GM13976 (cell line): ENCODE measurements at regions not wholly inside any gene's neighbourhood (a gene's known extent, or its start where the extent isn't known, plus 50 kb on each side); places are given as distances from the start of the nearest gene placed in this dataset.

Source experiments
- DNase-seq: peaks from one replicate; pipeline ENCODE4 v3.0.0; 2012; ENCODE audit warnings: low spot score
- in situ Hi-C: fragments of 300-500 bp; cut with MboI; formaldehyde crosslinking; loops from one replicate; pipeline ENCODE4 v1.12.0; 2022; ENCODE audit warnings: low sequenced_read_pairs, mixed read lengths, inconsistent platforms; ENCODE audit not compliant: unreplicated experiment
- TF ChIP-seq, protein P1 (sequence below): IDR thresholded peaks from 2 replicates; pipeline ENCODE4 v1.5.1; 2012; ENCODE audit warnings: borderline replicate concordance, mild to moderate bottlenecking; ENCODE audit not compliant: insufficient read depth; ENCODE audit errors: extremely low read depth, missing control alignments, control extremely low read depth

DNA sequence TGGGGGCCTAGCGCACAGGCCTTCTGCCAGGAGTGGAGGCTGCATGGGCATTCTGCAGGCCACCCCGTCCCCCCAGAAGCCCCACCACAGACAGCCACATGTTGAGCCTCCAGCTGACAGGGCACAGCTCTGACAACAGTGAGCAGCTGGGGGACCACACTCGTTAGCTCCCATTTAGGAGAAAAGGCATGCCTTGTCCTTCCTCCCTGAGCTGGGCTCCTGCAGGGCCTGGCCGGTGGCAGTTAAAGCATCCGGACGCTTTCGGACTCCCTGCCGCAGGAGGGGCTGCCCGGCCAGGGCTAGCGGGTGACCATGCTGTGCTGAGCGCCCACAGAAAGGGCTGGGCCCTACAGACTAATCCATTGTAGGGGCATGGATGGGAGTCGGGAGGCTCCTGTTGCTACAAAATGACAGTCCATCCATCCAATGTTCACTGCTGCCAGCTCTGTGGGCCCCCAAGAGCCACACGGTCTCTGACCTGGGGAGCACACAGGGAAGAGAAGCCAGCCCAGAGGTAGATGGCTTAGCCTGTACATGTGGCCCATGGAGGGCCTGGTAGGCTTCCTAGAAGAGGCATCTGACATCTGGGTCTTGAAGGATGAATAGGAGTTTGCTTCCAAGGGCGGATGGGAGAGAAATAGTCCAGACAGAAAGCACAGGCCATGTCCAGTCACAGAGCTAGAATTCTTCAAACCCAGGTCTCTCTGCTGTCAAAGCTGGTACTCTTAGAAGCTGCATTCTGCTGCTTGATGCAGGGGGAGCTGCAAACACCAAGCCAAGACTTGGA lies 116.5 kb upstream of the VSTM2B start:
- no peak for DNase-seq
- TF ChIP-seq, protein P1, sequence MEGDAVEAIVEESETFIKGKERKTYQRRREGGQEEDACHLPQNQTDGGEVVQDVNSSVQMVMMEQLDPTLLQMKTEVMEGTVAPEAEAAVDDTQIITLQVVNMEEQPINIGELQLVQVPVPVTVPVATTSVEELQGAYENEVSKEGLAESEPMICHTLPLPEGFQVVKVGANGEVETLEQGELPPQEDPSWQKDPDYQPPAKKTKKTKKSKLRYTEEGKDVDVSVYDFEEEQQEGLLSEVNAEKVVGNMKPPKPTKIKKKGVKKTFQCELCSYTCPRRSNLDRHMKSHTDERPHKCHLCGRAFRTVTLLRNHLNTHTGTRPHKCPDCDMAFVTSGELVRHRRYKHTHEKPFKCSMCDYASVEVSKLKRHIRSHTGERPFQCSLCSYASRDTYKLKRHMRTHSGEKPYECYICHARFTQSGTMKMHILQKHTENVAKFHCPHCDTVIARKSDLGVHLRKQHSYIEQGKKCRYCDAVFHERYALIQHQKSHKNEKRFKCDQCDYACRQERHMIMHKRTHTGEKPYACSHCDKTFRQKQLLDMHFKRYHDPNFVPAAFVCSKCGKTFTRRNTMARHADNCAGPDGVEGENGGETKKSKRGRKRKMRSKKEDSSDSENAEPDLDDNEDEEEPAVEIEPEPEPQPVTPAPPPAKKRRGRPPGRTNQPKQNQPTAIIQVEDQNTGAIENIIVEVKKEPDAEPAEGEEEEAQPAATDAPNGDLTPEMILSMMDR = no peak
- in situ Hi-C loops = no loop called here

DNA sequence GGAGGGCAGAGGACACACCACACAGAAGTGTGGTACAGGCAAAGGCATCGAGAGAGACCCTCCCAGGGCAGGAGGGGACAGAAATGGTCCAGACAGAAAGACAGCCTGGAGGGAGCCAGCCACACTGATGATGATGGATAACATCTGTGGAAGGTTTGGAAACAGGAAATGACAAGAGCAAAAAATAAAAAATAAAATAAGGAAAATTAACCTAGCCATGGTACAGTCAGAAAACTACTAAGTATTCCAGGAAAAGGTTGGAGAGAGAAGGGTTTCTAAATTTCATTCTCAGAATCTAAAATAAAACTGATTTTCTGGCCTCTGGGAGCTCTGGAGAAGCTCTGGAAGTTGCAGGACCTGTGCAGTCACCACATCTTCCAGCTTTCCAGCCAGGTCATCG lies 115.2 kb upstream of the VSTM2B start:
- TF ChIP-seq, protein P1 = no peak
- DNase-seq = no peak
- in situ Hi-C loops = no loop called here

DNA sequence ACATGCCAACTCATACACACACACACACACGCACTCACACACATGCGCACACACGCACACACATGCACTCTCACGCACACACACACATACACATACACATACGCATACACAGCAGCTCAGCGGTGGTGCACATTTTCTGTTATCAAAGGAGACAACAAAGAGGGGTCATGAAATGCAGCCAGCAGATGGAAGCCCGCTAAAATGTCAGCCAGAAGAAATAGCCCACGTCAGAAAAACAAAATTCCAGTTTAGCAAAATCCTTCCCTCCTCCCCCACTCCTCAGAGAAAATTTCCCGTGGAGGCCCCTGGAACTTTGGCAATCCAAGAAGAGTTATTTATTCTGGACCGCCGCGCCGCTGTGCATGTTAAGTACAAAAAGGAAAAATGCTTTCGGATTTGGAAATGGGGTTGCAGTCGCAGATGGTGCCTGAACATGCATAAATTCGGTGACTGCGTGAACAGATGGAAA lies 114.6 kb upstream of the VSTM2B start:
- TF ChIP-seq, protein P1 = no peak
- DNase-seq = no peak
- in situ Hi-C loops = no loop called here

DNA sequence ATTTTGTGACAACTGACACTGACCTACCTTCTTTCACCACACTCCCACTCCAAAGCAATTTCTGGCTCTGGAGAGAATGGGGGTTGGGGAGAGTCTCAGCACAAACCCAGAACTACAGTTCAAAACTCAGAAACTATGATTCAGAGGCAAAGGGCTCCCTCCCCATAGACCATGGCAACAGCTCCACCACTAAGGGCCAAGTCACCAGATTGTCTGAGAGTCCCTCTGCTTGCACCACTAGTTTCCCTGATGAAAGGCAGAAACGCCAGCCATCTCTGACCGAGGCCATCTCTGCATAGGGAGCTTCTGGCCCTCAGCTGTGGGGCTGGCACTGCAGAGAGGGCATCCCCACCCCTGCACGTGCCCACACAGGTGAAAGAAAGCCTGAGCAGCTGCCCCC lies 112.4 kb upstream of the VSTM2B start:
- TF ChIP-seq, protein P1 = no peak
- no peak for DNase-seq
- in situ Hi-C loops = no loop called here

DNA sequence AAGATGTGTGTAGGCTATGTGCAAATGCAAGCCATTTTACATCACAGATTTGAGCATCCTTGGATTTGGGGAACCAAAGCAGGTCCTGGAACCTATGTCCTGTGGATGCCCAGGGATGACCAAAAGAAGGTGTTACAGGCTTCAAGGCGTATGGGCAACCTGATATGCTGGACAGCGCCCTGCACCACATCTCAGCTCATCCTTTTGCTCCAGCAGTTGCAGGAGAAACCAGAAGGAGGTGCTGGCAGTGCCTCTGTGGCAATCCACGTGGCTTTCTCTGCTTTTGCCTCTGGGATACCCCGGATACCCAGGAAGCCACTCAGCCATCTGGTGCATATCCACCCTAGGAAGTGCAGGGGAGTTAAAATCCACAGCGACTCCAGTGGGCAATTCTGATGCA lies 110.3 kb upstream of the VSTM2B start:
- TF ChIP-seq, protein P1 = no peak
- no peak for DNase-seq
- in situ Hi-C loops = no loop called here

DNA sequence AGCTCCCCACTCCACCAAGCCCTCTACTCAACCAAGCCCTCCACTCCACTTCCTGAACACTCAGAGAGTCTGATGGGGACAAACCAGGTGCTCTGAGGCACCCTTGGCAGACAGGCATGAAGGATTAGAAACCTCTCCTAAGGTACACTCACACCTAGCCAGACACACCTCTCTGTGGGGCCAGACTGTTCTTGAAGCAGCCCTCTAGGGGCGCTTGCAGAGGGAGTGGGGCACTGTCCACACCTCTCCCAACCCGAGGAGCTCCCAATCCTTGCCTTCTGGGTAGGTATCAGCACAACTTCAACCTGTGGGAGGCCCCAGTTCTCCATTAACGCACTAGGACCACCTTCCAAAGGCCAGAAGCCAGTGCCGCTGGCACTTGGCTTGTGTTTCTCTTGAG lies 108.7 kb upstream of the VSTM2B start:
- in situ Hi-C loops = no loop called here
- DNase-seq = no peak
- TF ChIP-seq, protein P1 = no peak
